Endodermal cell (in vitro differentiated cells): ENCODE measurements at regions not wholly inside any gene's neighbourhood (a gene's known extent, or its start where the extent isn't known, plus 50 kb on each side); places are given as distances from the start of the nearest gene placed in this dataset.

ENCODE experiments used
- DNase-seq: peaks from one replicate; pipeline ENCODE4 v3.0.0-alpha.2; 2017
- H3K27ac ChIP-seq: 2 replicates; pipeline ENCODE4 v1.5.1; 2013; ENCODE audit warnings: mild to moderate bottlenecking, low read depth, low read length, moderate library complexity
- H3K27me3 ChIP-seq: 2 replicates; pipeline ENCODE4 v1.6.1; 2013; ENCODE audit warnings: mild to moderate bottlenecking, low read length, moderate library complexity; ENCODE audit not compliant: insufficient read depth, control insufficient read depth, poor library complexity, severe bottlenecking
- H3K36me3 ChIP-seq: 2 replicates; pipeline ENCODE4 v1.7.0; 2013; ENCODE audit warnings: mild to moderate bottlenecking, low read length, moderate library complexity; ENCODE audit not compliant: control insufficient read depth, insufficient read depth
- H3K4me1 ChIP-seq: one replicate; pipeline ENCODE4 v1.7.0; 2013; ENCODE audit warnings: low read length; ENCODE audit not compliant: control insufficient read depth, insufficient read depth
- H3K4me3 ChIP-seq: 2 replicates; pipeline ENCODE4 v1.5.1; 2013; ENCODE audit warnings: mild to moderate bottlenecking, low read length, moderate library complexity
- H3K9ac ChIP-seq: 2 replicates; pipeline ENCODE4 v1.6.1; 2013; ENCODE audit warnings: mild to moderate bottlenecking, low read length, moderate library complexity; ENCODE audit not compliant: poor library complexity, severe bottlenecking; ENCODE audit errors: extremely low read depth
- H3K9me3 ChIP-seq: 2 replicates; pipeline ENCODE4 v1.6.1; 2013; ENCODE audit warnings: mild to moderate bottlenecking, low read length, moderate library complexity; ENCODE audit not compliant: control insufficient read depth
- H3K27ac Mint-ChIP-seq: 2 replicates; pipeline ENCODE4 v1.8.0; 2020; ENCODE audit warnings: mixed read lengths
- H3K27me3 Mint-ChIP-seq: 2 replicates; pipeline ENCODE4 v1.8.0; 2021; ENCODE audit warnings: mild to moderate bottlenecking, mixed read lengths; ENCODE audit not compliant: insufficient read depth
- H3K36me3 Mint-ChIP-seq: 2 replicates; pipeline ENCODE4 v1.8.0; 2020; ENCODE audit warnings: low read depth, mixed read lengths
- H3K4me1 Mint-ChIP-seq: 2 replicates; pipeline ENCODE4 v1.8.0; 2020; ENCODE audit warnings: mixed read lengths
- H3K4me3 Mint-ChIP-seq: 2 replicates; pipeline ENCODE4 v1.8.0; 2020; ENCODE audit warnings: mild to moderate bottlenecking, moderate library complexity, mixed read lengths
- H3K9me3 Mint-ChIP-seq: 2 replicates; pipeline ENCODE4 v1.8.0; 2020; ENCODE audit warnings: mild to moderate bottlenecking, mixed read lengths
- CTCF ChIP-seq: fragments of 200-600 bp; sonication (generic); conservative IDR thresholded peaks from 2 replicates; pipeline ENCODE4 v1.5.0; 2021; ENCODE audit warnings: antibody characterized with exemption, mild to moderate bottlenecking
- WGBS, 2 experiments: methylation state at CpG; one replicate each; pipeline versions ENCODE4 v1.1.5 to v1.1.7; 2013; ENCODE audit warnings: missing lambda C conversion rate in 2 of 2, mixed read lengths in 1 of 2; ENCODE audit not compliant: insufficient coverage in 1 of 2, insufficient read length in 1 of 2; 5-methylcytosine and 5-hydroxymethylcytosine counted together

- Mint-ChIP-seq H3K4me1 (no peaks in the 10 kb centered on the region), H3K27ac (no peak overlapping the region), H3K4me3 (no peak overlapping the region), H3K36me3 (no peaks in the 10 kb centered on the region), H3K27me3 (peaks cover 2% of the 10 kb centered on the region), H3K9me3 (peaks cover 28% of the 10 kb centered on the region)
- Histone ChIP-seq H3K4me3 (no peak overlapping the region), H3K9me3 (peaks cover 9% of the 10 kb centered on the region), H3K9ac (no peak overlapping the region), H3K4me1 (no peaks in the 10 kb centered on the region), H3K27ac (no peak overlapping the region), H3K27me3 (no peaks in the 10 kb centered on the region), H3K36me3 (no peaks in the 10 kb centered on the region)
- 82 to 84% methylated on average over 2 of the region's 2 CpGs for WGBS, 2 experiments
- no peak for DNase-seq
- TF ChIP-seq CTCF, result no peak
These were observed 108.4 kb upstream of the LDAH start for GRCh38 chr2:20931346-20931745.

GRCh38 chr2:20930928-20931327 is 108.0 kb upstream of the LDAH start:
- Histone ChIP-seq H3K9ac (no peak overlapping the region), H3K27me3 (no peaks in the 10 kb centered on the region), H3K9me3 (peaks cover 9% of the 10 kb centered on the region), H3K27ac (no peak overlapping the region), H3K36me3 (no peaks in the 10 kb centered on the region), H3K4me3 (no peak overlapping the region), H3K4me1 (no peaks in the 10 kb centered on the region)
- Mint-ChIP-seq H3K9me3 (peaks cover 28% of the 10 kb centered on the region), H3K27me3 (peaks cover 2% of the 10 kb centered on the region), H3K4me1 (no peaks in the 10 kb centered on the region), H3K36me3 (no peaks in the 10 kb centered on the region), H3K27ac (no peak overlapping the region), H3K4me3 (no peak overlapping the region)
- no peak for TF ChIP-seq CTCF
- 74 to 85% methylated on average over 3 of the region's 3 CpGs for WGBS, 2 experiments
- DNase-seq, result no peak

GRCh38 chr2:20929721-20930120 is 106.8 kb upstream of the LDAH start:
- no peak for TF ChIP-seq CTCF

More at GRCh38 chr2:20929721-20930120, 106.8 kb upstream of the LDAH start:
- Mint-ChIP-seq H3K9me3 (peaks cover 28% of the 10 kb centered on the region), H3K36me3 (no peaks in the 10 kb centered on the region), H3K27me3 (peaks cover 2% of the 10 kb centered on the region), H3K4me3 (no peak overlapping the region), H3K4me1 (no peaks in the 10 kb centered on the region), H3K27ac (no peak overlapping the region)
- Histone ChIP-seq H3K4me3 (no peak overlapping the region), H3K9ac (no peak overlapping the region), H3K27me3 (peaks cover 4% of the 10 kb centered on the region), H3K9me3 (peaks cover 9% of the 10 kb centered on the region), H3K36me3 (no peaks in the 10 kb centered on the region), H3K27ac (no peak overlapping the region), H3K4me1 (no peaks in the 10 kb centered on the region)
- no peak for DNase-seq
